Loucy (cell line): ENCODE measurements at regions not wholly inside any gene's neighbourhood (a gene's known extent, or its start where the extent isn't known, plus 50 kb on each side); places are given as distances from the start of the nearest gene placed in this dataset.

ENCODE experiments used
- H2AFZ ChIP-seq: fragments of 200-600 bp; sonication (generic); 2 replicates; pipeline ENCODE4 v1.6.0; 2016; ENCODE audit warnings: antibody characterized with exemption, mild to moderate bottlenecking, low read length, moderate library complexity
- H3F3A ChIP-seq: fragments of 200-600 bp; 2 replicates; pipeline ENCODE4 v1.6.0; 2016; ENCODE audit warnings: antibody characterized with exemption, low read depth, mild to moderate bottlenecking
- H3K27me3 ChIP-seq: fragments of 200-600 bp; sonication (generic); 2 replicates; pipeline ENCODE4 v1.6.1; 2014; ENCODE audit warnings: low read length, mild to moderate bottlenecking; ENCODE audit not compliant: insufficient read depth, poor library complexity, severe bottlenecking
- H3K36me3 ChIP-seq: fragments of 200-600 bp; sonication (generic); 2 replicates; pipeline ENCODE4 v1.6.1; 2016; ENCODE audit warnings: low read length; ENCODE audit not compliant: insufficient read depth
- H3K4me1 ChIP-seq: fragments of 200-600 bp; sonication (generic); 2 replicates; pipeline ENCODE4 v1.5.1; 2014; ENCODE audit warnings: low read length, mild to moderate bottlenecking; ENCODE audit not compliant: insufficient read depth, poor library complexity, severe bottlenecking
- H3K4me2 ChIP-seq: fragments of 200-600 bp; sonication (generic); 2 replicates; pipeline ENCODE4 v1.6.0; 2014; ENCODE audit warnings: antibody characterized with exemption, low read length, low read depth, mild to moderate bottlenecking; ENCODE audit not compliant: poor library complexity, severe bottlenecking
- H3K4me3 ChIP-seq: fragments of 200-600 bp; sonication (generic); 2 replicates; pipeline ENCODE4 v1.5.1; 2014; ENCODE audit warnings: low read length, mild to moderate bottlenecking, mixed read lengths; ENCODE audit not compliant: poor library complexity, severe bottlenecking
- H3K79me2 ChIP-seq: fragments of 200-600 bp; sonication (generic); 2 replicates; pipeline ENCODE4 v1.6.1; 2014; ENCODE audit warnings: low read length; ENCODE audit not compliant: insufficient read depth
- H3K9ac ChIP-seq: fragments of 200-600 bp; sonication (generic); 2 replicates; pipeline ENCODE4 v1.6.0; 2014; ENCODE audit warnings: mild to moderate bottlenecking, low read depth, low read length, moderate library complexity; ENCODE audit not compliant: poor library complexity, severe bottlenecking
- H3K9me2 ChIP-seq: fragments of 200-600 bp; sonication (generic); replicated peaks from 2 replicates; pipeline ENCODE4 v1.6.1; 2016; ENCODE audit warnings: low read depth, low read length, mixed read lengths
- H3K9me3 ChIP-seq: fragments of 200-600 bp; sonication (generic); 2 replicates; pipeline ENCODE4 v1.6.1; 2014; ENCODE audit warnings: mild to moderate bottlenecking, antibody characterized with exemption, low read length, low read depth; ENCODE audit not compliant: insufficient read depth
- H4K20me1 ChIP-seq: fragments of 200-600 bp; sonication (generic); 2 replicates; pipeline ENCODE4 v1.6.0; 2014; ENCODE audit warnings: antibody characterized with exemption, low read length, mild to moderate bottlenecking; ENCODE audit not compliant: insufficient read depth, poor library complexity, severe bottlenecking
- CTCF ChIP-seq: fragments of 200-600 bp; sonication (generic); conservative IDR thresholded peaks from 2 replicates; pipeline ENCODE4 v1.5.1; 2014; ENCODE audit warnings: mild to moderate bottlenecking, antibody characterized with exemption, low read length
- EZH2phosphoT487 ChIP-seq: fragments of 200-600 bp; IDR thresholded peaks from 2 replicates; pipeline ENCODE4 v1.6.1; 2018; ENCODE audit warnings: antibody characterized with exemption, mild to moderate bottlenecking, moderate library complexity, borderline replicate concordance

- no peak overlapping the region for H3K4me3 ChIP-seq
- H3F3A ChIP-seq = no peaks in the 10 kb centered on the region
- H3K9me2 ChIP-seq = no peaks in the 10 kb centered on the region
- TF ChIP-seq EZH2phosphoT487 (no peak), CTCF (no peak)
- no peaks in the 10 kb centered on the region for H3K4me1 ChIP-seq
- no peaks in the 10 kb centered on the region for H3K36me3 ChIP-seq
- no peaks in the 10 kb centered on the region for H3K79me2 ChIP-seq
- no peaks in the 10 kb centered on the region for H3K9me3 ChIP-seq
- no peak overlapping the region for H3K9ac ChIP-seq
- no peak overlapping the region for H3K4me2 ChIP-seq
- no peaks in the 10 kb centered on the region for H3K27me3 ChIP-seq
- no peak overlapping the region for H2AFZ ChIP-seq
- H4K20me1 ChIP-seq = no peaks in the 10 kb centered on the region
Measured at GRCh38 chr9:87180361-87180760, 233.1 kb upstream of the GAS1 start.

GRCh38 chr9:87180841-87181240 lies 233.5 kb upstream of the GAS1 start:
- no peaks in the 10 kb centered on the region for H3K27me3 ChIP-seq
- H3K79me2 ChIP-seq = no peaks in the 10 kb centered on the region
- H3K4me2 ChIP-seq = no peak overlapping the region
- TF ChIP-seq EZH2phosphoT487 = no peak
- no peak for TF ChIP-seq CTCF
- H3K9me3 ChIP-seq = no peaks in the 10 kb centered on the region
- no peak overlapping the region for H3K9ac ChIP-seq
- no peaks in the 10 kb centered on the region for H3K9me2 ChIP-seq
- H2AFZ ChIP-seq = no peak overlapping the region
- no peaks in the 10 kb centered on the region for H3F3A ChIP-seq
- no peak overlapping the region for H3K4me3 ChIP-seq
- no peaks in the 10 kb centered on the region for H4K20me1 ChIP-seq
- no peaks in the 10 kb centered on the region for H3K4me1 ChIP-seq
- H3K36me3 ChIP-seq = no peaks in the 10 kb centered on the region

GRCh38 chr9:87181670-87182069 lies 234.4 kb upstream of the GAS1 start:
- H3K4me3 ChIP-seq = no peak overlapping the region
- no peaks in the 10 kb centered on the region for H4K20me1 ChIP-seq
- no peaks in the 10 kb centered on the region for H3F3A ChIP-seq
- no peaks in the 10 kb centered on the region for H3K36me3 ChIP-seq
- H3K4me1 ChIP-seq = no peaks in the 10 kb centered on the region
- H3K79me2 ChIP-seq = no peaks in the 10 kb centered on the region
- no peak overlapping the region for H3K9ac ChIP-seq
- no peaks in the 10 kb centered on the region for H3K9me2 ChIP-seq
- TF ChIP-seq EZH2phosphoT487 (no peak), CTCF (no peak)
- no peak overlapping the region for H2AFZ ChIP-seq
- H3K9me3 ChIP-seq = no peaks in the 10 kb centered on the region
- no peak overlapping the region for H3K4me2 ChIP-seq
- no peaks in the 10 kb centered on the region for H3K27me3 ChIP-seq
